ENCODE measurements at regions not wholly inside any gene's neighbourhood (a gene's known extent, or its start where the extent isn't known, plus 50 kb on each side); places are given as distances from the start of the nearest gene placed in this dataset.
"Not testable (repeated sequence)": the region's sequence is repeated elsewhere in the genome, so short reads cannot be mapped to it uniquely, and the experiment has no call there.

- intact Hi-C loops (cut with micrococcal nuclease) = no loop called here
These were observed 121.3 kb upstream of the HDDC2 start for GRCh38 chr6:125423047-125423446.

- intact Hi-C loops (cut with micrococcal nuclease) = no loop called here
These were observed 130.2 kb upstream of the HDDC2 start for GRCh38 chr6:125431971-125432370.

GRCh38 chr6:125432963-125433362, 131.2 kb upstream of the HDDC2 start:
- intact Hi-C loops (cut with micrococcal nuclease) = no loop called here

GRCh38 chr6:125434760-125435159, 133.0 kb upstream of the HDDC2 start:
- intact Hi-C loops (cut with micrococcal nuclease) = no loop called here

DNA sequence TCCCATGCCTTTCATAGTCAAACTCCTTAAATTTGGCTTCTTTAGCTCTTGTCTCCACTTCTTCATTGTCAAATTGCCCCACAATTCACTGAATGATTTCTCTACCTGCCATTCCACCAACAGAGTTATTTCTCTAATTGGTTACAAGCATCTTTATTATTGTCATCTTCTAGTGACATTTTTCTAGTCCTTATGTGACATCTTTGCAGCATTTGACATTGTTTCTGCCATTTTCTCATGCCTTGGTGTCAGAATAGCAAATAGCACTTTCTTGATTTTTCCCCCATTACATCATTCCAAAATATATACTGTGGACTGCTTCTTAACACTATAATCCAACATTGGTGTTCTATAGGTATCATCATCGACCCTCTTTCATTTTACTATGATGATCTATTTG, 137.7 kb upstream of the HDDC2 start:
- intact Hi-C loops (cut with micrococcal nuclease) = no loop called here

DNA sequence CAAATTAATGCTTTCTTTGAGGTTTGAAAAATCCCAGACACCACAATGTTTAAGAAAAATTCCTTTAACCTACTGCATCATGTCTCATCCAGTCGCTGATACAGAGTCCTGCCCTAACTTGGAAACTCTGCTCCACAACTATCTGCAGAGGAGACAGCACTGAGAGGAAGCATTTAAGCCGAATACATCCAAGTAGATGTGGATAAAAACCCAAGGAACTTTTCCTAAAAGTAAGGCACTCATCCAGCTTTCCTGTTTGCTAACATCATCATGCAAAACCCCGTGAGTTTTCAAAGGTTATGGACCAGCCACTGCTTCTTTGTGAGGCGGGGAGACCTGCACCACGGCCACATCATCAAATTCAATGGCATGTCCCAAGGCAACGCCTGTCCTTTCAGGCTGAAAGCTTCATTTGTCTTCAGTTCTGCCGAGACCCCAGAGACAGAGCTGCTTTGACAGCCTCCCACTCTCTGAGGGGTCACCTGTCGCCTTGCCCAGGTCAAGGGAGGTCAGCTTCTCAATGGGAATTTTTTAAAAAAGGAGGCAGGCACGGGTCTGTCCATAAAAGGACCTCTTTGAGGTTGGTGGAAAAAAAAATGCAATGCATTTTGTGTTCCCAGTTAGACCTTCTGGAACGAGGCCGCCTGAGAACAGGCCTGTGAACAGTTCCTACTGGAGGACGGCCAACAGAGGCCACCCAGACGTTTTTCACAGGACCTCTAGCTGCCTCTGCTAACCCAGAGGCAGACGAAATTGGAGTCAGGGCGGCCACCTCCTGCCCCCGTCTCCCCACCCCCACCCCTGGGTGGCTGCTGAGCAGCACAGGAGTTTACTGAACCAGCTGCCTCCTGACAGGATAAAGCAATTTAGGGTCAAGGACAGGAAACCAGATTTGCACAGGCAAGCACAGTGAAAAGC, 142.5 kb upstream of the HDDC2 start:
- intact Hi-C loops (cut with micrococcal nuclease) = no loop called here

DNA sequence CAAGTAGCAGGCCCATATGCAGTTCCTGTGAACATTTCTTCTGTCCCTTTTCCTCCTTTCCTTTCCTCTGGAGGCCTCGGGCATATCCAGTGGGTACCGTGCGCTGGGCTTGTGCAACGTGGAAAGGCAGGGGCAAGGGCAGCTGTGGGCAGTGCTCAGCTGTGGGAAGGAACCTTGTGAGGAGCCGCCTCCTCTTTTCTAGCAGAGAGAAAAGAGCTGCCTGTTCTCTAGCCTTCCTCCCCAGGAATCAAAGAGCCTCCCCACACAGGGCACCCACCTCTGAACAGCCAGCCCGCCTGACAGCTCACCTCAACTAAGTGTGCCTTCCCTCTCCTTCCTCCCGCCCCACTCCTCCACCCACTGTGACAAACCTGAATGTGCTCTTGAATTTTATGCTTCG, 143.3 kb upstream of the HDDC2 start:
- intact Hi-C loops (cut with micrococcal nuclease) = no loop called here

GRCh38 chr6:125446011-125446410, 144.2 kb upstream of the HDDC2 start:
- intact Hi-C loops (cut with micrococcal nuclease) = no loop called here

DNA sequence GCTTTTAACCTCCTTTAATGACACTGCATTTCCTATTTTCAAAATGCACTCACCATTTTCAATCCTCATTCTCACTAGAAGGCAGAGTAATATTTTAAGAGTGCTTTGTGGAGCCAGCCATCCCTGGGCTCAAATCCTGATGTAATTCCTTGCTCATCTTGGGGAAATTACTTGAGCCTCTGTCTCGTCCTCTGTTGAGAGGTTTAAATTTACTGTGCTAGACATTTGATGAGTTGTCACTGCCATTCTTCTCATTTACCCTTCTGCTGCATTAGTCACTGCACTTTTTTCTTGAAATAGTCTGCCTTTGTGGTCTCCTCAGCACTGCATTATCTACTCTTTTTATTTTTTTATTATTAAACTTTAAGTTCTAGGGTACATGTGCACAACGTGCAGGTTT, 150.0 kb upstream of the HDDC2 start:
- intact Hi-C loops (cut with micrococcal nuclease) = no loop called here

GRCh38 chr6:125453516-125453915, 151.7 kb upstream of the HDDC2 start:
- intact Hi-C loops (cut with micrococcal nuclease) = no loop called here

DNA sequence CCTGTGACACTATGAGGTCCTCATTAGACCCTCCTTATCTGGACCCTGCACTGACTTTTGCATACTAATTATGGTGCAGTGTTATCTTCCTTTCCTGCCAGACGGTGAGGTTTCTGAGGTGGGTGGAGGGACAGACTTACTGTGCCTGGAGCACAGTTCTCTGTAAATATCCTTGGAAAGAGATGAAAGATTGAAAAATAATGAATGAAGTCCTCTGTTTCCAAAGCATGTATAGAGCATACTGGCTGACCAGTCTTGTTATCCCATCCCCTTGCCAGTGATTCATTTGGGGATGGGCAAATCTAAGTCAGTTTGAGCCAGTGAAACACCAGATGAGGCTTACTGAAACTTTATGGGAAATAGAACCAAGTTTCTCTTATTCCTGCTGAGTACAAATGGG, 152.6 kb upstream of the HDDC2 start:
- intact Hi-C loops (cut with micrococcal nuclease) = no loop called here

GRCh38 chr6:125458493-125458892, 156.7 kb upstream of the HDDC2 start:
- intact Hi-C loops (cut with micrococcal nuclease) = not testable (repeated sequence)

GRCh38 chr6:125465332-125465731, 163.6 kb upstream of the HDDC2 start:
- intact Hi-C loops (cut with micrococcal nuclease) = not testable (repeated sequence)

- intact Hi-C loops (cut with micrococcal nuclease) = no loop called here
These were observed 168.1 kb upstream of the HDDC2 start for GRCh38 chr6:125469915-125470314.

GRCh38 chr6:125471667-125472066, 169.9 kb upstream of the HDDC2 start:
- intact Hi-C loops (cut with micrococcal nuclease) = no loop called here

DNA sequence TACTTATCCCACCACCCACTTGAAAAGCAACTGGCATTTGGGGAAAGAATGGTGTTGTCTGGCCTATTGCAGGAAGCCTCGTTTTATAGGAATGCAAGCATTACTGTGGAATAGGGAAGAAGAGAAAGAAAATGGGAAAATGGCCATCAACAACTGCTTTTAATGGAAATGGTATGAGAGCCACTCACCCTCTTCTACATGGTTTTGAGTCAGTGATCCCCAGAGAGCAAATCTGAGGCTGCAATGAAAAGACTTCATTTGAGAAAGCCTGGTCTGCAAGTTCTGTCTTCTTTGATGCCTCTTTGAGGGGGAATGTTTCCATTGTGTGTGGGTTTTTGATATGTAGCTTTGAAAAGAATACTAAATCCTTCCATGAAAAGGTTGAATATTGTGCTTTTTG, 172.3 kb upstream of the HDDC2 start:
- intact Hi-C loops (cut with micrococcal nuclease) = no loop called here

DNA sequence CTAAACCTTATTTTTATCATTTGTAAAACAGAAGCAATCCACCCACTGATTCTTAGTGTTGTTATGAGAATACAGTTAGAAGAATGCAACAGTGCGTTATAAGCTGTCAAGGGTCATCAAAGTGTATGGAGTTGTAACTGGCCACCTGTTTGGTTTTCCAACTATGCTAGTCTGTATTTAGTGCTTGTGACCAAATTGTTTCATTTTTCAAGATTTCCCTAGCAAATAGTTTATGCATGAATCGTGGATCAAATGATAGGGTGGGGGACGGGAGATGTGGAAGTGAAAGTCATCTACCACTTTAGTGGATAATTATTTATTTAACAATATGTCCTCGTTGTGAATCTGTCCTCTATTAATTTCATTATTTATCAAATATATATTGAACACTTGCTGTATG, 175.4 kb upstream of the HDDC2 start:
- intact Hi-C loops (cut with micrococcal nuclease) = no loop called here

GRCh38 chr6:125477844-125478243, 176.1 kb upstream of the HDDC2 start:
- intact Hi-C loops (cut with micrococcal nuclease) = no loop called here

DNA sequence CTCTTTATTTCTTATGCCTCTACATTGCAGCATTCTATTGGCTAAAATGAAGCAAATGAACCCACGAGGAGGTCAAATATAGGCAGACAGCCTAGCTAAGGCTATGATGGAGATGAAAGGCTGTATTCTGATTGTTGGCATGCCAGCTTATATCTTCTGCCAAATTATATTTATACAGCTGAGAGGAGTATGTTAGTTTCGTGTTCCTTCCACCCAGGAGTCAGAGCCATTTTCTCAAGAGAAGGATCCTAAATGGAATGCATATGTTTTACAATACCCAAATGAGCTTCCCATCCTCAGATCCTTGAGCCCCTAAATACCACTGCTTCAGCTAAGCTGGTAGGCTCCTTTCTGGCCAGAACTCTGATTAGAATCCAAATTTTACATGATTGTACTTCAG, 178.4 kb upstream of the HDDC2 start:
- intact Hi-C loops (cut with micrococcal nuclease) = no loop called here

GRCh38 chr6:125480571-125480970, 178.8 kb upstream of the HDDC2 start:
- intact Hi-C loops (cut with micrococcal nuclease) = no loop called here

DNA sequence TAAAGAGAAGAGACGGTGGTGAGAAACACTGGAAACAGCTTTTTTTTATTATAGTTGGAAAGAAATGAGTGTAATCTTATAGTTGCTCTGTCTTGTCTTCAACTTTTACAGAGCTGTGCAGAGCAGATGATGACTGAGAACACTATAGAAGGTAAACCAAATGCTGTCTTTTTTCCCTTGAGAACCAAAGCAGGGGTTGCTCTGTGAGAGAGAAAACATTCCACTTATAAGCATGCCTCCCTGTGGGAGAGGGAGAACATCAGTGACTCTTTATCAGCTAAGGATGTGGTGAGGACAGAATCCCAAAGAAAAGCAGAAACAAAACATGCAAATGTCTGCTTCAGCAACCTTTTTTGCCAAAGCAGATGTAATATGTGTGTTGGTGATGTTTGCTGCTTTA, 179.3 kb upstream of the HDDC2 start:
- intact Hi-C loops (cut with micrococcal nuclease) = no loop called here

DNA sequence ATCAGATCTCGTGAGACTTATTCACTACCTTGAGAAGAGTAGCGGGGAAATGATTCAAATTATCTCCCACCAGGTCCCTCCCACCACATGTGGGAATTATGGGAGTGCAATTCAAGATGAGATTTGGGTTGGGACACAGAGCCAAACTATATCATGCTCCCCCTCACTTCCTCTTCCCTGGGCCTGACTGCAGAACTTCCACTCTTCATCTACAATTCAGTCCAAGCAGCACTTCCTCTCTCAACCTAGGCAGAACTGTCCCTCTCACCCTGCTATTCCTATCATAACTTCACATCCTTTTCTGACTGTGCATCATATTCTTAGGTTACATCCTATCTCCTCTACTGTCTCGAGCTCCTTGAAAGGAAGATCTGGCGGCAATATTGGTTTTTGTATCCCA, 184.0 kb upstream of the HDDC2 start:
- intact Hi-C loops (cut with micrococcal nuclease) = no loop called here

- intact Hi-C loops (cut with micrococcal nuclease) = no loop called here
These were observed 185.1 kb upstream of the HDDC2 start for GRCh38 chr6:125486881-125487280.

All from T-helper 1 cell treated with Interleukin-12 subunit alpha and Interleukin-12 subunit beta and Interleukin-4 antibody, amounts not matched to agents 30 ng/mL and 1 ng/mL, for 36 hours (primary cell).